HepG2 (cell line): ENCODE measurements at regions not wholly inside any gene's neighbourhood (a gene's known extent, or its start where the extent isn't known, plus 50 kb on each side); places are given as distances from the start of the nearest gene placed in this dataset.
"Not testable (repeated sequence)": the region's sequence is repeated elsewhere in the genome, so short reads cannot be mapped to it uniquely, and the experiment has no call there.

ENCODE experiments used
- ATAC-seq: fragments of 200-7000 bp; cut with Tn5 transposase; 3 replicates; pipeline ENCODE4 v1.9.1; 2020; ENCODE audit warnings: mild to moderate bottlenecking, moderate library complexity
- BruUV-seq: library from RNA; stranded (reverse); fragments of 400-500 nt; replicated peaks from 2 replicates; lab custom pipeline; 2021; lab: Mats Ljungman, UMichigan
- CTCF ChIA-PET: fragments of 300-600 bp; formaldehyde crosslinking; extraction: SDS; loops from one replicate; lab custom pipeline; 2021; ENCODE audit warnings: low total read pairs, inconsistent platforms, low intra/inter-chr PET ratio; lab: Yijun Ruan, JAX
- POLR2A ChIA-PET: fragments of 350-600 bp; sonication (Branson Sonifier 250); formaldehyde crosslinking; loops from one replicate; lab custom pipeline; 2020; ENCODE audit warnings: antibody characterized with exemption, inconsistent platforms; lab: Yijun Ruan, JAX
- DNase-seq: peaks from one replicate; pipeline ENCODE4 v3.0.0-alpha.2; 2015; ENCODE audit warnings: low spot score
- FAIRE-seq: peaks from 3 replicates; lab custom pipeline; 2011; peaks lifted over from hg19 to GRCh38; lab: Jason Lieb, UNC
- H2AFZ ChIP-seq: one replicate; pipeline ENCODE4 v1.6.1; 2011; ENCODE audit warnings: low read length, inconsistent platforms
- H3K27ac ChIP-seq: fragments of 300-600 bp; 3 replicates; pipeline ENCODE4 v1.8.0; 2011; ENCODE audit warnings: mixed run types, mild to moderate bottlenecking, mixed read lengths, low read length, inconsistent platforms; ENCODE audit not compliant: insufficient read depth; ENCODE audit errors: extremely low read length
- H3K27me3 ChIP-seq, 2 experiments: fragments of 200-600 bp in 1 of 2; 2 replicates in 1 of 2; 3 replicates in 1 of 2; pipeline versions ENCODE4 v1.6.0 to v1.8.0; 2011; ENCODE audit warnings: low read length in 2 of 2, mild to moderate bottlenecking in 2 of 2, moderate library complexity in 2 of 2, inconsistent platforms in 1 of 2; ENCODE audit not compliant: insufficient read depth in 2 of 2, control insufficient read depth in 1 of 2
- H3K36me3 ChIP-seq, 2 experiments: fragments of 200-600 bp in 1 of 2; replicated peaks in 1 of 2; 2 replicates in 1 of 2; 3 replicates in 1 of 2; pipeline versions ENCODE4 v1.5.1 to v1.8.0; 2011; ENCODE audit warnings: low read length in 2 of 2, inconsistent platforms in 1 of 2; ENCODE audit not compliant: insufficient read depth in 2 of 2, control insufficient read depth in 1 of 2
- H3K4me1 ChIP-seq: 2 replicates; pipeline ENCODE4 v1.5.1; 2012; ENCODE audit warnings: low read length, inconsistent platforms; ENCODE audit not compliant: insufficient read depth
- H3K4me2 ChIP-seq: 2 replicates; pipeline ENCODE4 v1.6.0; 2011; ENCODE audit warnings: low read depth, low read length, inconsistent platforms
- H3K4me3 ChIP-seq, 3 experiments: fragments of 200-600 bp in 1 of 3; sonication (generic), shearing (Covaris generic) in 1 of 3; replicated peaks in 1 of 3; 2 replicates each; pipeline ENCODE4 v1.5.1; 2011 to 2016; ENCODE audit warnings: low read length in 3 of 3, inconsistent platforms in 2 of 3, low read depth in 2 of 3, mild to moderate bottlenecking in 2 of 3, control low read depth in 1 of 3, mixed read lengths in 1 of 3; ENCODE audit not compliant: insufficient read depth in 1 of 3
- H3K79me2 ChIP-seq: one replicate; pipeline ENCODE4 v1.6.1; 2011; ENCODE audit warnings: low read length, inconsistent platforms; ENCODE audit not compliant: insufficient read depth
- H3K9ac ChIP-seq: 2 replicates; pipeline ENCODE4 v1.6.0; 2011; ENCODE audit warnings: mild to moderate bottlenecking, low read depth, low read length, inconsistent platforms; ENCODE audit not compliant: insufficient read depth
- H3K9me3 ChIP-seq: 2 replicates; pipeline ENCODE4 v1.5.1; 2012; ENCODE audit warnings: mild to moderate bottlenecking, low read length
- H4K20me1 ChIP-seq: 2 replicates; pipeline ENCODE4 v1.6.0; 2011; ENCODE audit warnings: inconsistent platforms, mild to moderate bottlenecking, low read length, moderate library complexity; ENCODE audit not compliant: insufficient read depth
- HNRNPK ChIP-seq: fragments of 200-400 bp; formaldehyde crosslinking; IDR thresholded peaks from 2 replicates; pipeline ENCODE4 v1.6.1; 2018; ENCODE audit warnings: low read length, low read depth, moderate library complexity, mild to moderate bottlenecking; ENCODE audit not compliant: poor library complexity, severe bottlenecking
- WGBS: methylation state at CpG from one replicate; pipeline ENCODE4 v1.1.6; 2017; ENCODE audit warnings: low lambda C conversion rate; 5-methylcytosine and 5-hydroxymethylcytosine counted together
- in situ Hi-C: cut with HindIII; loops from 2 replicates; pipeline ENCODE4 v1.10.0; 2017; ENCODE audit warnings: low pct_unique_long_range_greater_than_20kb; ENCODE audit not compliant: extremely low pct_ligation_motif_present
- intact Hi-C: fragments of 100-400 bp; cut with micrococcal nuclease; formaldehyde crosslinking; loops from one replicate; pipeline ENCODE4 v1.10.0; 2022; ENCODE audit not compliant: unreplicated experiment

GRCh38 chr22:12637566-12638166 is 2890.3 kb upstream of the OR11H1 start:
- H3K9ac ChIP-seq, H3K4me1 ChIP-seq, FAIRE-seq, H3K4me2 ChIP-seq, CTCF ChIA-PET, H3K27me3 ChIP-seq, H4K20me1 ChIP-seq, POLR2A ChIA-PET, intact Hi-C loops, H3K27ac ChIP-seq, H3K4me3 ChIP-seq, H2AFZ ChIP-seq, H3K36me3 ChIP-seq, H3K79me2 ChIP-seq, in situ Hi-C loops, DNase-seq, BruUV-seq, ATAC-seq: not testable (repeated sequence)
- peak; percentile 60 for TF ChIP-seq HNRNPK
- peaks cover 51% of the 10 kb centered on the region for H3K9me3 ChIP-seq

- H3K9me3 ChIP-seq: peaks cover 49% of the 10 kb centered on the region
- intact Hi-C loops, CTCF ChIA-PET, H3K79me2 ChIP-seq, H3K27ac ChIP-seq, FAIRE-seq, H2AFZ ChIP-seq, H3K36me3 ChIP-seq, H3K27me3 ChIP-seq, H3K4me3 ChIP-seq, H3K9ac ChIP-seq, H3K4me2 ChIP-seq, BruUV-seq, in situ Hi-C loops, DNase-seq, POLR2A ChIA-PET, ATAC-seq, H3K4me1 ChIP-seq, H4K20me1 ChIP-seq: not testable (repeated sequence)
- WGBS: 39% methylated on average over 3 of the region's 3 CpGs
These were observed 2889.7 kb upstream of the OR11H1 start for GRCh38 chr22:12638319-12638718.
